ENCODE measurements at regions not wholly inside any gene's neighbourhood (a gene's known extent, or its start where the extent isn't known, plus 50 kb on each side); places are given as distances from the start of the nearest gene placed in this dataset.
"Not testable (repeated sequence)": the region's sequence is repeated elsewhere in the genome, so short reads cannot be mapped to it uniquely, and the experiment has no call there.

DNA sequence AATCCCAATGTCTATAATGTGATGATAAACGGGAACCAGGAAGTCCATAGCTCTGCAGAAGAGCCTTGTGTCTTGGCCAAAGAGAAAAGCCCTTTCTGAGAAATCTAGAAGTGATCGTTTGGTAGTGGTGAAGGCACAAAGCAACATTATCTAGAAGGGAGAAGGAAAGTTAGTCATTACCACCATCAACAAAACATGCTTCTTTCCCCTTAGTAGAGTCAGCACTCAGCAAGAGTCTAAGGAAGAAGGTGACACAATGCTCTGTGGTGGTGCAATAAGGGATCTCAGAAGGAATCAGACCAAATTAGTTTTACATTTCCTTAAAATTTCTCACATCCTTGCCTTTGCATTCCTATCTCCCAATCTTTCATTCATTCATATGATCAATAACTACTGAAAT, 134.4 kb upstream of the PRDX6 start:
- no peak for TF ChIP-seq CTCF (IDR thresholded peaks at IDR 0.05; ENCODE audit: control extremely low read depth, extremely low read depth)
- 73 to 82% methylated on average over 2 of the region's 2 CpGs for WGBS, 2 donors
- Histone ChIP-seq H3K9ac (ENCODE audit: insufficient read depth in 1 of 2, low read length in 2 of 2) (no peak overlapping the region), H3K9me3 (ENCODE audit: control insufficient read depth in 4 of 4, insufficient read depth in 3 of 4, low read length in 3 of 4) (no peaks in the 10 kb centered on the region), H3K27me3 (ENCODE audit: control insufficient read depth in 3 of 3, insufficient read depth in 3 of 3, low read length in 2 of 3) (no peaks in the 10 kb centered on the region), H3K27ac (ENCODE audit: low read depth in 1 of 2, low read length in 1 of 2) (no peak overlapping the region), H3K4me3 (no peak overlapping the region), H3K36me3 (ENCODE audit: control insufficient read depth in 4 of 4, insufficient read depth in 4 of 4, low read length in 4 of 4) (no peaks in the 10 kb centered on the region), H3K4me1 (ENCODE audit: control insufficient read depth in 5 of 5, insufficient read depth in 5 of 5, low read length in 5 of 5) (no peaks in the 10 kb centered on the region)
- ATAC-seq (ENCODE audit: insufficient read depth, low FRiP score) (no peak), DNase-seq (no peak)

DNA sequence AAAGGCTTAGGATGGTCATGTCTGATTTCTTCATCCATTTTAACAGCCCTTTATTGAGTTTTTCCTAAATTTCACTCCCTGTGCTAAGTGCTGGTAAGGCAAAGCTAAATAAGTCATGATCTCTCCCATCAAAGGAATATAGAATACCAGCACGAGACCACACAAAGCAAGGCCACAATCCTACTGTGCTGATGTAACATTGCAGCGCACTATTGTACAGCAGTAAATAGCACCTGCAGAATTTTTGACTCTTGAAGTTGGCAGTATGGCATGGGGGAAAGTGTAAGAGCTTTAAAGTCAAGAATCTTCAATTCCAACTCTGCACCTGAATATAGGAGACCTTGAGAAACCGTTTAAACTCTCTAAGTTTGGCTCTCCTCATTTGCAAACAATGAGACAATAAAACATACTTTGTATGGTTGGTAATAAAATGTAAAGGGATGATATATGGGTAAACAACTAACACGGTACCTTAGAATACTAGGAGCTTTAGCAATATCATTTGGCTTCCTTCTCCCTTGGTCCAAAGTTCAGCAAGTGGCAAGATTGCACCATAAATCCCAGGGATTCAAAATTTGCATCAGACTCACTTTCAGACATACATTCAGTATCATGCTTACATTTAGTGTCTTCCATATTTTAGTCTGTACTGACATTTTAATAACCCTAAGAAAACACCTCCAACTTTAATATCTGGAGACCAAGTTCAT, 132.9 kb upstream of the PRDX6 start:
- DNase-seq (no peak), ATAC-seq (ENCODE audit: insufficient read depth, low FRiP score) (no peak)
- 88 to 90% methylated on average over 4 of the region's 4 CpGs for WGBS, 2 donors
- Histone ChIP-seq H3K36me3 (ENCODE audit: control insufficient read depth in 4 of 4, insufficient read depth in 4 of 4, low read length in 4 of 4) (no peaks in the 10 kb centered on the region), H3K4me3 (no peak overlapping the region), H3K4me1 (ENCODE audit: control insufficient read depth in 5 of 5, insufficient read depth in 5 of 5, low read length in 5 of 5) (no peaks in the 10 kb centered on the region), H3K27ac (ENCODE audit: low read depth in 1 of 2, low read length in 1 of 2) (no peak overlapping the region), H3K9me3 (ENCODE audit: control insufficient read depth in 4 of 4, insufficient read depth in 3 of 4, low read length in 3 of 4) (no peaks in the 10 kb centered on the region), H3K27me3 (ENCODE audit: control insufficient read depth in 3 of 3, insufficient read depth in 3 of 3, low read length in 2 of 3) (no peaks in the 10 kb centered on the region), H3K9ac (ENCODE audit: insufficient read depth in 1 of 2, low read length in 2 of 2) (no peak overlapping the region)
- no peak for TF ChIP-seq CTCF (IDR thresholded peaks at IDR 0.05; ENCODE audit: control extremely low read depth, extremely low read depth)

DNA sequence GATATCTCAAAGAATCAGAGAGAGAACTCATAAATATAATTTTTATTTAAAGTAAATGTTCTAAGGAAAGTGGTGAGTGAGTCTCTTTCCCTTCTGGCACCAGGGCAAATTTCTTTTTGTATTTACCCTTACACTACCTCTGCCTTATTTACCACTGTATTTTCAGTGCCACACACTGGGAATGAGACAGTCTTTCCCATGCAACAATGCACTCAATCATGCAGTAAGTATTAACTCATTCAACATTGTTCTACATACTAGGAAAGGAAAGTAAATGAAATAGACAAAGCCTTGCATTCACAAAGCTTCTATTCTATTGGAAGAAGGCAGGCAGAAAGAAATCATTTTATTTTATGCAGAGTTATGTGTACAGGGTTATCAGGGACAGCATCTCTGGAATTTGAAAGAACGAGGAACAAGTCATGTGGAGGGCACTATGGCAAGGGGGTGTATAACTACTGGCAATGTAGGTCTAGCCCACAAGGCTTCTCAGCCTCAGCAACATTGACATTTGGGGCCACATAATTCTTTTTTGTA, 129.8 kb upstream of the PRDX6 start:
- H3K4me3 ChIP-seq, result no peak overlapping the region
- no peaks in the 10 kb centered on the region for H3K4me1 ChIP-seq (ENCODE audit: control insufficient read depth in 5 of 5, insufficient read depth in 5 of 5, low read length in 5 of 5)
- no peak for ATAC-seq (ENCODE audit: insufficient read depth, low FRiP score)
- DNase-seq, result no peak
- no peaks in the 10 kb centered on the region for H3K36me3 ChIP-seq (ENCODE audit: control insufficient read depth in 4 of 4, insufficient read depth in 4 of 4, low read length in 4 of 4)
- TF ChIP-seq CTCF (IDR thresholded peaks at IDR 0.05; ENCODE audit: control extremely low read depth, extremely low read depth), result no peak
- H3K27me3 ChIP-seq (ENCODE audit: control insufficient read depth in 3 of 3, insufficient read depth in 3 of 3, low read length in 2 of 3), result no peaks in the 10 kb centered on the region
- 67 to 77% methylated on average over 1 of the region's 1 CpG for WGBS, 2 donors
- peaks cover 0 to 4% (median 0%) of the 10 kb centered on the region in 4 donors for H3K9me3 ChIP-seq (ENCODE audit: control insufficient read depth in 4 of 4, insufficient read depth in 3 of 4, low read length in 3 of 4)
- no peak overlapping the region for H3K9ac ChIP-seq (ENCODE audit: insufficient read depth in 1 of 2, low read length in 2 of 2)
- H3K27ac ChIP-seq (ENCODE audit: low read depth in 1 of 2, low read length in 1 of 2), result no peak overlapping the region

- H3K4me1 ChIP-seq (ENCODE audit: control insufficient read depth in 5 of 5, insufficient read depth in 5 of 5, low read length in 5 of 5); ATAC-seq (ENCODE audit: insufficient read depth, low FRiP score); H3K9me3 ChIP-seq (ENCODE audit: control insufficient read depth in 4 of 4, insufficient read depth in 3 of 4, low read length in 3 of 4); H3K36me3 ChIP-seq (ENCODE audit: control insufficient read depth in 4 of 4, insufficient read depth in 4 of 4, low read length in 4 of 4); H3K9ac ChIP-seq (ENCODE audit: insufficient read depth in 1 of 2, low read length in 2 of 2); H3K27ac ChIP-seq (ENCODE audit: low read depth in 1 of 2, low read length in 1 of 2); DNase-seq; H3K4me3 ChIP-seq; H3K27me3 ChIP-seq (ENCODE audit: control insufficient read depth in 3 of 3, insufficient read depth in 3 of 3, low read length in 2 of 3): not testable (repeated sequence)
- WGBS, 2 donors, result 87 to 96% methylated on average over 4 of the region's 4 CpGs
These were observed 124.5 kb upstream of the PRDX6 start for GRCh38 chr1:173352635-173353034.

Measured in lung (tissue), 11 donors.